GM12864 (cell line): ENCODE measurements at regions not wholly inside any gene's neighbourhood (a gene's known extent, or its start where the extent isn't known, plus 50 kb on each side); places are given as distances from the start of the nearest gene placed in this dataset.

ENCODE experiments used
- DNase-seq: peaks from one replicate; pipeline ENCODE4 v3.0.0-alpha.2; 2011; ENCODE audit warnings: low read depth
- H3K4me3 ChIP-seq: 2 replicates; pipeline ENCODE4 v1.5.1; 2011; ENCODE audit warnings: mild to moderate bottlenecking, low read depth, low read length, control low read depth
- CTCF ChIP-seq: IDR thresholded peaks from 2 replicates; pipeline ENCODE4 v1.5.1; 2011; ENCODE audit warnings: low read depth, mild to moderate bottlenecking, moderate library complexity, low read length, control low read depth, inconsistent platforms; ENCODE audit errors: missing control alignments

DNA sequence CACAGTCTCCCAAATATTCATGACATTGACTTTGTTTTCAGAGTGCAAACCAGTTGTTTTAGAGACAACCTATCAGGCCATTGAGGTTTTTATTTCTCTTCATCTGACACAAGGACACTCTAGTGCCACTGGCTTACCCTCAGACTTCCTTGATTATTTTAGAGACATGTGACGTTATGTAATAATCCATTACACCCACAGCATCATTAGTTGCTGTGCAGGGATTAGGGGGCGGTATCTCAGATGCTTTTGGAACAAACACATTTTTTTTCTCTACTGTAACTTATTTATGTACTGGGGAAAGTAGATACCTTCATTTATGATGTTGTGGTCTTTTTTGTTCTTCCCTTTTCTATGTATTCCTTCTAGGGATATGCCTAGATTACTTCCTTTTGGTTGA, 2293.1 kb downstream of the PCDH7 start:
- DNase-seq: no peak
- no peak for TF ChIP-seq CTCF

GRCh38 chr4:33025236-33025635, 2305.1 kb downstream of the PCDH7 start:
- H3K4me3 ChIP-seq: no peak overlapping the region
- no peak for DNase-seq
- no peak for TF ChIP-seq CTCF

More for the DNA sequence above, 2293.1 kb downstream of the PCDH7 start:
- H3K4me3 ChIP-seq: no peak overlapping the region

DNA sequence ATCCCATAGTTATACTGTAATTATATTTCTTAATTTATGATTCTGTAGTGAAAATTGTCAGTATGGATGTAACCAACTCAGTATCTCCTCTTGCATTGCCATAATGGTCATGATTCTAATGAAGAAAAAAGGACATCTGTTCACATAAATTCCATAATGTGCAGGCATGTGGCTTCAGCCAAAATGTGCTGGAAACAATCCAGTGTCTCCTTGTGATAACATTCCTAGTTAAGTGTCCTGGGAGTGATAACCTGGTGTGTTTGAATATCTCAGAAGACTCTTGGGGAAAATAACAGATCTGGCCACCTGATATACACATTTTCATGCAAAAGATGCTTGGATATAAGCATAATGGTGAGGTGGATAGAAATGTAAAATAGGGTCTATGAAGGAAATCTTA, 2309.8 kb downstream of the PCDH7 start:
- no peak for TF ChIP-seq CTCF
- DNase-seq: no peak
- no peak overlapping the region for H3K4me3 ChIP-seq

DNA sequence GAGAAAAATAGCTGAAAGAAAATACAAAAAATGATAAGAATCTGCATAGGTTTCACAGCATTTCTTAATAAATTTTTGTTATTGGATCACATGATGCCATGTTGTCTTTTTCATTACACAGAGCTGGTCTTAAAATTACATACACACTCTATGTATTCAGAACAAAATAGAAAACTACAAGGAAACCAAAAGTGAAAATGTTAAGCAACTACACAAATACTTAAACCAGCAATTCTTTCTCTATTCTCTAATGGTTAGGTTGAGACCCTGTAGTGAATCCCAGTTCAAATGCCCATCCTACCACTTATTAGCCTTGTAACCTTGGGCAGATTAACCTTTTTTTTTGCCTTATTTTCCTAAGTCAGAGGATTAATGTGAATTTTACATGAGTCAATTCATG, 2311.2 kb downstream of the PCDH7 start:
- H3K4me3 ChIP-seq: no peak overlapping the region
- no peak for TF ChIP-seq CTCF
- DNase-seq: no peak

- H3K4me3 ChIP-seq: no peak overlapping the region
- DNase-seq: no peak
- no peak for TF ChIP-seq CTCF
Measured at GRCh38 chr4:33037464-33037863, 2317.3 kb downstream of the PCDH7 start.

GRCh38 chr4:33045334-33045733, 2325.2 kb downstream of the PCDH7 start:
- no peak for DNase-seq
- TF ChIP-seq CTCF: no peak
- H3K4me3 ChIP-seq: no peak overlapping the region

DNA sequence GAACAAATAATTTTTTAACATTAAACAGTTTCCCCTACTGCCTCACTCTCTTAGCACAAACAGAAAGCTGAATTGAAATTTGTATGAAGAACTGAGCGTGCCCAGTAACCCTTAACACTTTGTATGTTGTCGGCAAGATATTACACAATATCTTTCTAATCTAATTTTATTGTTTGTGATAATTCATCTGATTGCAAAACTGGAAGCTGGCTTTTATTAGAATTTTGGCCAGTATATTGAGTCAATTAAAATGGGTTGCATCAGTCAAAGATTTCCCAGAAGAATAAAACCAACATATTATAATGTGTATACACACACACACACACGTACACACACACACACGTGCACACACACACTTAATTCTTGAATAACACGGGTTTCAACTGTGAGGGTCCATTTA, 2332.1 kb downstream of the PCDH7 start:
- H3K4me3 ChIP-seq: no peak overlapping the region
- no peak for DNase-seq
- TF ChIP-seq CTCF: no peak
